CD1c-positive myeloid dendritic cell (primary cell): ENCODE measurements at regions not wholly inside any gene's neighbourhood (a gene's known extent, or its start where the extent isn't known, plus 50 kb on each side); places are given as distances from the start of the nearest gene placed in this dataset.

Experiments used
- DNase-seq: peaks from one replicate; pipeline ENCODE4 v3.0.0-alpha.2; 2016; ENCODE audit errors: extremely low spot score

DNA sequence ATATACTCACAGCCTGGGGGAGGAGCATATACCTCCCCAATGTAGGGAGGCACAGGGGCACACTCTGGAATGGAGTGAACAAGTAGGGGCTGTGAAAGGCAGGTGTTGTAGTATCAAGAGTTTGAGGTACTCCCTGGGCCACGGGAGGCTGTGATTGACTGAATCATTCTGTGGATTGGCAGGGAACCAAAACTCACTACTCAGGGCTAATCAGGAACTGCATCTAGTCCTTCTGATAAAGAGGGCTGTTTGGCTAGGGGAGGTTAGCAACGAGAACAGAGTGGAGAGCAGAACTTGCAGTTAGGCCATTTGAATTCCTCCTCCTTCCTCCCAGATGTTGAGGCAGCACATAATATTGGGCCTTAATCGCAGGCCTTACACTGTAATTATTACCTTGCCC is 369.2 kb upstream of the MPDZ start:
- no peak for DNase-seq

- DNase-seq, result no peak
These were observed 368.6 kb upstream of the MPDZ start for GRCh38 chr9:13648068-13648467.

DNA sequence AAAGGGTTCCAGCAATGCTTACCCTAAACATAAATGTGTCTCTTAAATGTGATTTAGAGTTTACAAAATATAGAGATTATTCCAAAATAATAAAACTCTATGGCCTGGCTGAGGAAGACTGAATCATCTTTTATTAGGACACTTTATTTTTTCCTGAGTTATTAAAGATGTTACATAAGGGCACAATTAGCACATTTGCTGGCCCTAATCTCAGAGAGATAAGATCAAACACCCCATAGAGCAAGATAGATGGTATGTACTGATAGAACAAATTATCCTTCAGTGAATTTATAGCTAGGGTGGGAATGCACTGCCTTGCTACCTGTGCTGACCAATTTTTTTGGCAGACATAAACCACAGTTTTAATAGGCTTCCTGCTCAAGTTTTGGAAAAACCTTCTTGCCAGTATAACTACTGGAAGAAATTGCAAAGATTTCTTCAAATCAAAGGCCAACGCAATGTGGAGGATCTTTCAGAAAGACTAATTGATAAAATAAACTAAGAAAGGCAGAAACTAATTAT is 367.1 kb upstream of the MPDZ start:
- DNase-seq, result no peak

- DNase-seq, result no peak
These were observed 366.1 kb upstream of the MPDZ start for GRCh38 chr9:13645557-13645956.

- no peak for DNase-seq
These were observed 365.2 kb upstream of the MPDZ start for GRCh38 chr9:13644675-13645074.

DNA sequence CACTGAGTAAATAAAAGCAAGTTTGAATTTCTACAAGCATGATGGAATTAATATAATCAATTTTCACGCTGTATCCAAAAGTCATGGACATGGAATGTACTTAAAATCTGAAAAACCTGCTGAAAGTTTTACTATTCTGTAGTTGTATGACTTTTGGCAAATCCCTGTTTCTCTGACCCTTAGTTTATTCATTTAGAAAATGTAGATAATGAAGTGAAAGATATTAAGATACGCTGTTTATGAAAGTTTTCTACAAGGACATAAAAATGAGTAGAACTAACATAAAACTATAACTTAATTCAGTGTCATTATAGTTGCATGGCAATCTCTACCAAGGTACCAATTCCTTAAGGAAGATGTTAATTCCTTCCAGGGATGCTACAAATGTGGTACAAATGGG is 363.2 kb upstream of the MPDZ start:
- no peak for DNase-seq

DNA sequence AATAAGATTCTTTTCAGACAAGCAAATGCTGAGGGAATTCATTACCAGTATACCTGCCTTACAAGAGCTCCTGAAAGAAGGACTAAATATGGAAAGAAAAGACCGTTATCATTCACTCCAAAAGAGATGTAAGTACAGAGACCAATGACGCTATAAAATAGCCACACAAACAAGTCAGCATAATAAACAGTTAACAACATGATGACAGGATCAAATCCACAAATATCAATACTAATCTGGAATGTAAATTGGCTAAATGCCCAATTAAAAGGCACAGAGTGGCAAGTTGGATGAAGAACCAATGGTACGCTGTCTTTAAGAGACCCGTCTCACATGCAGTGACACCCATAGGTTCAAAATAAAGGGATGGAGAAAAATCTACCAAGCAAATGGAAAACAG is 349.6 kb upstream of the MPDZ start:
- DNase-seq, result no peak

DNA sequence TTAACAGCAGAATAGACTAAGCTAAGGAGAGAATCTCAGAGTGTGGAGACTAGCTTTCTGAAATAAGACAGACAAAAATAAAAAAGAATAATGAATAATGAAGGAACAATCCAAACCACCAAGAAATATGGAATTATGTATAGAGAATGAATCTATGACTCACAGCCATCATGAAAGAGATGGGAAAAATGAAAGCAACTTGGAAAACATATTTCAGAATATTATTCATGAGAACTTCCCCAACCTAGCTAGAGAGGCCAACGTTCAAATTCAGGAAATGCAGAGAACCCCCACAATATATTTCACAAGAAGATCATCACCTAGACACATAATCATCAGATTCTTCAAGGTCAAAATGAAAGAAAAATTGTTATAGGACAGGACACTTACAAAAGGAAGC is 349.0 kb upstream of the MPDZ start:
- no peak for DNase-seq

DNA sequence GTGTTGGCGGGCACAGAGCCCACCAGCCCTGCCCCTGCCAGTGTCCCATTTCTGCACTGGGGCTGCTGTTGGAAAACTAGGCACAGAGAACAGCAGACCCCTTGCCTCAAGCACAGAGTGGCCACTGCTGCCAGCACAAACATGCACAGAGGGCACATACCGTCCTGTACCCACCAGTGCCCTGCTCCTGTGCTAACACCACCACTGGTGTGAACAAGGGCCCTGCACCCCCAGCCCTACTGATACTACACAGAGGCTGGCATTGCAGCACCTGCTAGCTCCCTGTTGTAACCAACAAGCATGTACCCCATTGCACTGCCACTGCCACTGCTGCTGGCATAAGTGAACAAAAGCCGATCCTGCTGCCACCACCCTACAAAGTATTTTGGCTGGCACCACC is 348.0 kb upstream of the MPDZ start:
- no peak for DNase-seq

- no peak for DNase-seq
These were observed 347.6 kb upstream of the MPDZ start for GRCh38 chr9:13627071-13627470.

- DNase-seq, result no peak
These were observed 347.1 kb upstream of the MPDZ start for GRCh38 chr9:13626601-13627000.

GRCh38 chr9:13621872-13622564 is 342.5 kb upstream of the MPDZ start:
- no peak for DNase-seq

GRCh38 chr9:13616491-13617035 is 337.1 kb upstream of the MPDZ start:
- no peak for DNase-seq

DNA sequence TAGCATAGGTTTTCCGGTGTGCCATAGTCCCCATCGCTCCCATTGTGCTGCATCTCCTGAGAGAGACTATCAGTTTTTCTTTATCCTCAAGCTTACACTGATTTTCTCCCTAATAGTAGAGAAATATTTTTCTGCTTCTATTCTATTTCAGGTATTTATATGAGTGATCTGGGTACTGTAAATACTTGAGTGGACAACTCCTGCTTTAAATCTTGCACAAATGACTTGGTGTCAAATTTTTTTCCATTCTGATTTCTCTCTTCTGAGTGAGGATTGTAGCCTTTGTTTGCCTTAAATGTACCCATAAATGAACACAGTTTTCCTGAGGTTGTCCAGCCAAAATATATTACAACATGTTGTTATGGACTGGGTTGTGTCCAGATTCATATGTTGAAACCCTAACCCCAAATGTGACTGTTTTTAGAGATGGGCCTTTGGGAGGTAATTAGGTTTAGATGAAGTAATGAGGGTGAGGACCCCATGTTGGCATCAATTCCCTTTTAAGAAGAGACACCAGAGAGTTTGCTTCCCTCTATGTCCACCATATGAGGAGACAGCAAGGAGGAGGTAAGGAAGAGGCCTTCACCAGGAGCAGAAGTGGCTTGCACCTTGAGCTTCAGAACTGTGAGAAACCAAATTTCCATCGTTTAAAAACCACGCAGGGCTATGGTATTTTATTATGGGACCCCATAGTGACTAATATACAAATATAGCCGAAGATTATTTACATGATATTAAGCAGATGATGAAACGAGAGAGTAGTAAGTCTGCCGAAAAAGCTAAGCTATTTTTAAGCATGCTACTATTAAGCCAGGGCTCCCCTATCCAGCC is 336.4 kb upstream of the MPDZ start:
- DNase-seq, result no peak

DNA sequence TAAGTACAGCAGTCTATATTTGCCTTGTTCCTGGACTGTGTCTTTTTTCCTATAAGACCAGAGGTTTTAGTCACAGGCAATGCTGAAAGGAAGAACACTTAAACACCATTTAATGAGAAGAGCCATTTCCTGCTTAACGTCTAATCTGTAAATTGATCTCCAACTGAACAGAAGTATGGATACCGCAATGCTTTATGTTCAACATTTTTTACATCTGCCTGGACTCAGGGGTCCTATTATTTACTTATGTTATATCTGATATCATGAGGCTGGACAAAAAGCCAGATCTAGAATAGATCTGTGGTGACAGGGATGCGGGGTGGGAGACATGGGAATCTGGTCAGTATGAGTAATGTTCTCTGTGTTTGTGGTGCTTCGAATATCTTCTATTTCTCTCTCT is 334.6 kb upstream of the MPDZ start:
- DNase-seq, result no peak

- no peak for DNase-seq
These were observed 333.8 kb upstream of the MPDZ start for GRCh38 chr9:13613296-13613695.

DNA sequence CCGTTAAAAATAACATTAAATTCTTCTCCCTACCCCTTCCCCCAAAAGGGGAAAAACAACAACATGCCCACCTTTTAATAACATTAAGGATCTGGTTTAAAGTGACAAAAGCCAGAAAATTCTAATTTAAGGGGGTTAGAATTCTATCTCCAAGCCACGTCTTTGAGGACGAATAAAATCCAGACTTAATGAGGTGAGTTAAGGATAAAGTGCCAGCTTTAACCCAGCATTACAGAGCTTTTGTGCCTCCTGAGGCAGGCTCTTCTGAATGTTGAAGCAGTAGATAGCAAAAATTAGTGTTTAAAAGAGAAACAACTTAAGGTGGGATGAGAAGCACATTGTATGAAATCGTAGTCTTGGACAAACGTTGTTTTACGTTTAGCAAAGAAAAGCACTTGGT is 329.0 kb upstream of the MPDZ start:
- DNase-seq, result no peak

DNA sequence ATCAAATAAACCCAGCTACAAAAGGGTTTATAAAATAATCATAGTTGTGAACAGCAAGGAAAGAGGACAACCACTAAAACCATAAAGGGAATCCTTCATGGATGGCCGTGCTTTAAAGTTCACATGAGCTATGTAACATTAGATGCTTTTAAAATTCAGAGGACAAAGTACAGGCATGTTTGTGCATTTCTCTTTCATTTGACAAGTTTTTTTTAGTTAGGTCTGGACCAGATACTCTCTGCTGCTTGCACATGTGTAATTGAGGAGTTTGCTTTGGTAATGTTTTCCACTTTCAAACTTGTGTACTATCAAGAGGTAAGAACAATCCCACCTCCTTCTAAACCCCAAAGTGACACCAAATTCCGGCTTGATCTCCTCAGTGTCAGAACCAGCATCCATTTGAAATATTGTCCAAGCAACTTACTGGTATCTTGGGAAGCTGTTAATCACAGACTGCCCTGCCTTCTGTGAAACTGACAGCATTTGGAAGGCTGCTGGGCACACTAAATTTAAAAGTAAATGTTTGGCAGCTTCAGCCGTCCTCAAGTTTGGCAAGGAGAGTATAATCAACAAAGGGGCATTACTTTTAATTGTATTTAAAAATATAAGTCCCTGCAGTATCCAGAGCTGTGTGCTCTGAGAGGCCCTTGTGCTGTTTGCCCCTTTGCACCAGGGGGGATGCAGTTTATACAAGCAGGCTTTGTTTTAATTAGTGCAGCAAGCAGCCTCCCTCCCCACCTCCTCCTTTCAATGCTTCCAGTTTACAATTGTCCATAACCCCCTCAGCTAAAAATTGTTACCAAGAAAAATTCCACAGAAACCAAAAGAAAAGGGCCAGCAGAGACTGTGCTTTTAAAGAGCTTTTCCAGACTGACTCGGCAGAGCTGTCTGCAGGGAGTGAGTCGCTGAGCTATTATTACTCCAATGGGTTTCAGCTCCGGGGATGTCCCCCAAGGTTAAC is 328.3 kb upstream of the MPDZ start:
- DNase-seq, result no peak

- DNase-seq, result no peak
These were observed 327.1 kb upstream of the MPDZ start for GRCh38 chr9:13606586-13606985.

DNA sequence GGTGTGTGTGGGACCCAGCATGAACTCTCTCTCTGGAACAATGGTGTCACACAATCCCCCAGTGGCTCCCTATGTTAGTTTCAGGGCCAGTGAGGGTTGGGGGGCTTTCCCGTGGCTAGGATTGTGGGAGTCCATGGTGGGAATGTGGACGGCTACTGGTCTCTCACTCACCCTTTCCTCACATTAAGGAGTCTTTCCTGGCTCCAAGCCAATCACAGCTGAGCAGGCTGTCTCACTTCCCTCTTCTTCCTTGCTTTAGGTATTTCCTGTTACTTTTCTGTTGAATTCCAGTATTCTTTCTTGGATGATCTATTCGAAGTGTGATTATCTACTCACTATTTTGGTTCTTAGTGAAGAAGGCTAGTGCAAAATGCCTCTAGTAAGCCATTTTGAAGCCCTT is 324.4 kb upstream of the MPDZ start:
- DNase-seq, result no peak

- no peak for DNase-seq
These were observed 319.2 kb upstream of the MPDZ start for GRCh38 chr9:13598738-13599137.

GRCh38 chr9:13597427-13597826 is 317.9 kb upstream of the MPDZ start:
- DNase-seq, result no peak
